ENCODE measurements at regions not wholly inside any gene's neighbourhood (a gene's known extent, or its start where the extent isn't known, plus 50 kb on each side); places are given as distances from the start of the nearest gene placed in this dataset.

DNA sequence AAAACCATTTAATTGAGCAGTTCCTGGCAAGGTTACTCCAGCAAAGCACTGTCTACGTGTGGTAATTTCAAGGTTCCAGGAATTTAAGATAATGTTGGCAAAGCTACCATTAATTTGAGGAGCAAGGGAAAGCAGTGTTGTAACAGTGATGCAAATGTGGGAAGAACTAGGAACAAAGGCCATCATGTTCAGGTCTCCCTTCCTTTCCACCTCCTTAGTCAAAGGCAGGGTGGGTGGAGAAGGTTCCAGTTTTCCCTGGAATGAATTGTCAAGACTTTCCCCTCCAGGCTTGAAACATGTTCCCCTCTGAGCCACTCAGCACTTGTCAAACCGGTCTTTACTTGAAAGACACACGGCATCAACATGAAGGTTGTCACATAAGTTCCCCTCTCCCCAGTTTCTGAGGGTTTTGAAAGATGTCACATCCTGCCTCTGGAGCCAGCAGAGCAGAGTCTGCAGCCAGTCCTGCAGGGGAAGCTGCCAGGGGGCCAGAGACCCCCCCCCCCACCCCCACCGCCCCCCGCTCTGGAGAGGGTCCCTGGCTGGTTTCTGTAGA is 226.0 kb downstream of the GAS1 start:
- TF ChIP-seq CTCF (IDR thresholded peaks at IDR 0.05) (no peak), POLR2A (IDR thresholded peaks at IDR 0.05) (no peak)
